ENCODE measurements at regions not wholly inside any gene's neighbourhood (a gene's known extent, or its start where the extent isn't known, plus 50 kb on each side); places are given as distances from the start of the nearest gene placed in this dataset.

DNA sequence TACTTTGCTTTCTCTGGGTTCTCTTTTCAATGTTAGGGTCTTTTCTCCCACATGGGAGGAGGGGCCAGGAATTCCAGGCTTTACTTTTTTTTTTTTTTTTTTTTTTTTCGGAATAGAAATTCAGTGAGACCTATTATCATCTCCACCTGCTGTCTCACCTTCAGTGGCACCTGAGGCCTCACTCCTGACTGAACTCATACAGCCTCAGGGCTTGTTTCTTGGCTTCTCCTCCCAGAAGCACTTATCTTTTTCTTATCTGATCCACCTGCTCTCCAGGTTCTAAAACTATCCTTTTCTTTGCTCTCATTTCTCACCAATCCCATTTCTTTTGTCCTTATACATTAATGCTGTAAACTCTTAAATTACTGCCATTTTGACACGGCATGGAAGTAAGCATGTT, 117.3 kb upstream of the PPP3CA start:
- TF ChIP-seq CTCF (IDR thresholded peaks at IDR 0.05; ENCODE audit: insufficient read depth, low read length, poor library complexity, severe bottlenecking): no peak
- no peak for TF ChIP-seq EZH2phosphoT487 (conservative IDR thresholded peaks at IDR 0.05; ENCODE audit: low read length)
